ENCODE measurements at regions not wholly inside any gene's neighbourhood (a gene's known extent, or its start where the extent isn't known, plus 50 kb on each side); places are given as distances from the start of the nearest gene placed in this dataset.

DNA sequence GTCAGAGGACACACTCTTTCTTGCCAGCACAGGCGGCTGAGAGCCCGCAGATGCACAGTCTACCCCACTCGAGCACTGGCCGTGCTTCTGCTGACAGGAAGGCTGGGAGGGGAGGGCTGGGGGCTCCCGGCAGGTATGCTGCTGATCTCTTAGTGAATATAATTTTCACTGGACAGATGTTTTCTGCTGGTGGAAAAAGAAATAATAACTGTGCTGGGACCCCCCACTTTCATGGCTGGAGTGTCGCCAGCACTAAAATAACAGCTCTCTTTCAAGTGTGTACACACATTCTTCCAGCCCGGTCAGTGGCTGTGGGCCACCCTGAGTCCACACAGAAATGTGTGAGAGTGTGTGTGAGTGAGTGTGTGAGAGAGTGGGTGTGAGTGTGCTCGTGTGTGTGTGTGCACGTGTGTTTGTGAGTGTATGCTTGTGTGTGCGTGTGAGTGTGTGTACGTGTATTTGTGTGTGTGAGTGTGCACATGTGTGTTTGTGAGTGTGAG is 167.7 kb upstream of the USP24 start:
- TF ChIP-seq, protein P1, sequence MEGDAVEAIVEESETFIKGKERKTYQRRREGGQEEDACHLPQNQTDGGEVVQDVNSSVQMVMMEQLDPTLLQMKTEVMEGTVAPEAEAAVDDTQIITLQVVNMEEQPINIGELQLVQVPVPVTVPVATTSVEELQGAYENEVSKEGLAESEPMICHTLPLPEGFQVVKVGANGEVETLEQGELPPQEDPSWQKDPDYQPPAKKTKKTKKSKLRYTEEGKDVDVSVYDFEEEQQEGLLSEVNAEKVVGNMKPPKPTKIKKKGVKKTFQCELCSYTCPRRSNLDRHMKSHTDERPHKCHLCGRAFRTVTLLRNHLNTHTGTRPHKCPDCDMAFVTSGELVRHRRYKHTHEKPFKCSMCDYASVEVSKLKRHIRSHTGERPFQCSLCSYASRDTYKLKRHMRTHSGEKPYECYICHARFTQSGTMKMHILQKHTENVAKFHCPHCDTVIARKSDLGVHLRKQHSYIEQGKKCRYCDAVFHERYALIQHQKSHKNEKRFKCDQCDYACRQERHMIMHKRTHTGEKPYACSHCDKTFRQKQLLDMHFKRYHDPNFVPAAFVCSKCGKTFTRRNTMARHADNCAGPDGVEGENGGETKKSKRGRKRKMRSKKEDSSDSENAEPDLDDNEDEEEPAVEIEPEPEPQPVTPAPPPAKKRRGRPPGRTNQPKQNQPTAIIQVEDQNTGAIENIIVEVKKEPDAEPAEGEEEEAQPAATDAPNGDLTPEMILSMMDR (IDR thresholded peaks at IDR 0.05): no peak
- no peak for TF ChIP-seq POLR2A (IDR thresholded peaks at IDR 0.05)
- no peak for TF ChIP-seq EP300 (IDR thresholded peaks at IDR 0.05)

Measured in ovary (tissue), 3 donors.